Stimulated activated CD8-positive, alpha-beta memory T cell treated with anti-CD3 and anti-CD28 coated beads, Interleukin-2, amount 100 ng/mL, for 1 hour (primary cell): ENCODE measurements at regions not wholly inside any gene's neighbourhood (a gene's known extent, or its start where the extent isn't known, plus 50 kb on each side); places are given as distances from the start of the nearest gene placed in this dataset.

Source experiments
- DNase-seq, 2 donors: peaks; one replicate each; pipeline ENCODE4 v3.0.0-alpha.2; 2020; ENCODE audit warnings: low read depth in 2 of 2

DNA sequence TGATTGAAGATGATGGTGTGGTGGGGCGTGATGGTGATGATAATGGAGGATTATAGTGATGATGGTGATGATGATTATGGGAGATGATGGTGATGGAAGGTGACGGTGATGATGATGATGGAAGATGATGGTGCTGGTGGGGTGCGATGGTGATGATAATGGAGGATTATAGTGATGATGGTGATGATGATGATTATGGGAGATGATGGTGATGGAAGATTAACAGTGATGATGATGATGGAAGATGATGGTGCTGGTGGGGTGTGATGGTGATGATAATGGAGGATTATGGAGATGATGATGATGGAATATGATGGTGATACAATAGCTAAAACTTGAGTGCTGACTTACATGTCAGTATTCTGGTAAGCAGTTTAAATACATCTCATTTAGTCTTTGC is 391.0 kb upstream of the EEF2KMT start:
- no peak for DNase-seq

DNA sequence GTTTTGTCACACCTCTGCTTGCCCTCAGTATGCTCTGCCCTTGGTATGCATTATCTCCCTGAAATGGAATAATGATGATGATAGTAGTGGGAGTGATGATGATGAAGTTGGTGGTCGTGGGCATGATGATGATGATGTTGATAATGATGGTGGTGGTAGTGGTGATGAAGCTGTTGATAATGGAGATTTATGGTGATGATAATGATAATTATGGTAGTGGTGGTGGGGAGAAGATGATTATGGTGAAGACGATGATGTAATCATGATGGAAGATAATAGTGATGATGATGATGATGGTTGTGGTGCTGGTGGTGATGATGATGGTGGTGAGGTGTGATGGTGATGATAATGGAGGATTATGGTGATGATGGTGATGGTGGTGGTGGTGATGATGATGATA is 390.1 kb upstream of the EEF2KMT start:
- no peak for DNase-seq

DNA sequence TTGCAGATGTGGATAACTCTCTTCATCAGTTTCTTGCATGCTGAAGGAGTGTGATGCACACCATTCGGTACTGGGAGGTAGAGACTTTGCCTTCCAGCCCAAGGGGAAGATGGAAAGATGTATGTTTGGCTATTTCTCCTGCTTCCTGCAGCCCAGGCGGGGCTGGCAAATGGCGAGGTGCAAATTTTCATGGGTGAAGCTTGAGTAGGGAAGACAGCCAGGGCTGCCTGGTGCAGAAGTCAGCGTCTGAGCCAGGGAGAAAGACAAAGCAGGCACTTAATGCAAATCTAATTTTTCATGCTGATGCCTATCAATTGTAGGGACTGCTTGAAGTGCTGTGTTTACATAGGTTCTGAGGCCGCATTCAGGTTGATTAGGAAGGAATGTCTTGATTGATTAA is 384.7 kb upstream of the EEF2KMT start:
- DNase-seq, result no peak

GRCh38 chr16:5480431-5481195 is 383.0 kb upstream of the EEF2KMT start:
- DNase-seq, result no peak

DNA sequence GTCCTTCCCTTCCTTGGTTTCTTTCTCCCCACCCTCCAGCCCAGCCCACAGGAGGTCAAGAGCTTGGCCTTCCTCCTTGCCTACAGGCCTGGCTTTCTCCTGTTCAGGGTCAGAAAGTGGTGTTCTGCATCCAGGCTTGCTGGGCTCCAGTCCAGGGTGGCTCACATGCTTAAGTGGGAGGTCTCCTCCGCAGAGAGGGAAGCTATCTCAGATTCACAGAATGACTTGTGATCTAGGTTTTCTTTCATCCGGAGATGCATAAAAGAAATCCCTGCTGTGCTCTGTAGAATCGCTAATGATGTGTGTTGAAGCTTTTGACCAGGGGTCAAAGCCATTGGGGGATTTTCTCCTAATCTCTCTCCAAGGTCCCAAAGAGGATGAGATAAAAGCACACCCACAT is 382.3 kb upstream of the EEF2KMT start:
- no peak for DNase-seq

DNA sequence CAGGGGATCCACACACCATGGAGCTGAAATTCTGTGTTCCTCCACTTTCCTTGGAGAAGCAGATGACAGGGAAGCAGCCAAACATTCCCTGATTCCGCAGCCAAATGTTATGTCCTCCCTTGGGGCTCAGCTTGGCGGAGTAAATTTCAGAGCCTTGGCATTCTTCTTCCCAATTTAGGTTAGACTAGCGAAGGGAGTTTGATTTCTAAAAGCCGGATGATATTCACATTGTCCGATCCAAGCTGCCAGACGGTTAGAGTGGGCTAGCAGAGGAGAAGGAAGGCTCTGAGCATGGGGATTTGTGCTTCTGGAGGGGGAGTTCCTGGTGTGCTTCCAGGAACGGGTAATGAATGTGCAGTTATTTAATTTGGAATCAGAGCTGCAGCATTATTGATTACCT is 380.4 kb upstream of the EEF2KMT start:
- DNase-seq, result no peak

GRCh38 chr16:5477251-5477650 is 379.7 kb upstream of the EEF2KMT start:
- no peak for DNase-seq

DNA sequence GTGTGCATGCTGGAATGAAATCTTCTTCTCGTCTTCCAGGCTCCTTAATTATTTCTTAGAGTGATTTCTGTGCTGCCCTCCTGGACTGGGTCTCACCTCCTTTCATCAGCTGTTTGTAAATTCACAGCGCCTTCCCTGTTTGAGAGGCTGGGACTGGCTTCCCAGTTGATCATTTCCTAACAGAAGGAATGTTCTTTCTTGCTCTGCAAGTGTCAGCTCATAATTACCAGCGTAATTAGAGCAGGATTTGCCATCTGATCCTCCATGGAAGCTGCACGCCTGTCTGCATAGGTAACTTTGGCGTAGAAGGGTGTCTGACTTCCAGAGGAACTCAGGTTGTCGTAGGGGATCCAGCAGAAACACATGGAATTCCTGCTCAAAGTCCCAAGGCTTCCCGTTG is 375.0 kb upstream of the EEF2KMT start:
- no peak for DNase-seq

GRCh38 chr16:5468488-5468887 is 370.9 kb upstream of the EEF2KMT start:
- DNase-seq, result no peak

DNA sequence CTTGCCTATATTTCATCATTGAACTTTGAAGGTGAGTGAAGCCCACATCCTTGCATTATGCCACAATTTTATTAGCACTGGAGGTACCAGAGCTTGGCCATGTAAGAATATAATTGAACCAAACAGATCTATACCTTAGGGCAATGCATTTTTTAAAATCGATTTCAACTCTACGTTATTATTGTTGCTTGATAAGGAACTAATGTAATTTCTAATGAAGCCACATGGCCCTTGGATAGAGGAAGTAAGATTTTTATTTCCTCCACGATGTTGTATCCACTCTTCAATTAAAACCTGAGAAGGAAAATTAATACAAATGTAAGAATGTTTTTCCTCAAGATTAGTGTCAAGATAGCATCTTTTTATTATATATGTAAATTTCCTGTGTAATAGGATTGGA is 370.0 kb upstream of the EEF2KMT start:
- DNase-seq, result no peak

- no peak for DNase-seq
Observed at GRCh38 chr16:5466551-5466950, 369.0 kb upstream of the EEF2KMT start.

DNA sequence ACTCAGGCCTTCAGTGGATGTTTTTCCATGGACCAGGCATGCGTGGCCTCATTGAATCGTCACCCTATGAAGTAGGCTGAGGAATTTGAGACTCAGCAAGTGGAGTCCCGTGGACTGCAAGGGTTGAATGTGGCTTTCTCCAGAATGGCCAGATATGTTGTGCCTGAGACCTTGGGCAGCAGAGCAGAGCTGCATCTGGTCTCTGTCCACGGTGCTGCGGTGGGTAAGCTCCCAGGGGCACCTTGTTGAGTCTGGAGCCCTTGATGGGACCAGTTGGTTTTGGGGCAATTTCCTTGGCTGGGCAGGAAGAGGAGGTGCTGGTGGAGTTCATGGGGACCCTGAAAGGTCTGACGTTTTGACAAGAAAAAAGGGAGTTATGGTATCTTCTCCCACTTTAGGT is 368.1 kb upstream of the EEF2KMT start:
- no peak for DNase-seq

- DNase-seq, result no peak
Observed at GRCh38 chr16:5463820-5464219, 366.2 kb upstream of the EEF2KMT start.

DNA sequence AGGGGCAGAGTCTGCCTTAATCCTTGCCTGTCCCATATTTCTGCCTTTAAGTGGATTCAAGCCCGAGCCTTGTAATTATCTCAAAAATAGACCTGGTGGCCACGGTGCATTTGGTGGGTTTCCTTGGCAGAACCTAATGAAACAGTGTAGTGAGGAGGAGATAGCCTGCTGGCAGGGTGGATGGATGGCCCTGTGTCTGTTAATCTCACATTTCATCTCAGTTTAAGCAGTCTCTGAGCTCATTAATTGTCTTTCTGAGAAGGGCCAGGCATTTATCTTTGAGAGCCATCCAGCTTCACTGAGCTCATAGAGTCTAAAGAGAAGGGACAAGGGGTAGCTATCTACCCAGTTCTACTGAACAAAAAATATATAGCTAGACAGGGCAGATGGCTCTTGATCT is 364.0 kb upstream of the EEF2KMT start:
- no peak for DNase-seq

DNA sequence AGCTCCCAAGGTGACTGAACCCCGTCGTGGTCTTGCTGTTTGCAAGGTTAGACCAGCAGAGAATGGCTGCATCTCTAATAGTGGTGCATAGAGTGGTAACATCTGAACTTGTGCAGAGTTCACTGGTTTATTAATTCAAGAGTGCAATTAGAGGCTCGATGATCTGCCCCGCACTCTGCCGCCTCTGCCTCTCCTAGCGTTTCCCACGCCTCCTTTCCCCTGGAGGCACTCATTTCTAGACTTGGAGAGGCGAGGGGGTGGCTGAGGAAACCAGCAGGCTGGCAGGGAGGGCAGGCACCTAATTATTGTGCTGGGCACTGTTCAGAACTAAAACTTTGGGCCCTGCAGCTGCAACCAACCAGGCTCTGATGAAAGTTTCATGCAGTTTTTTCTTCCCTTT is 363.5 kb upstream of the EEF2KMT start:
- no peak for DNase-seq

DNA sequence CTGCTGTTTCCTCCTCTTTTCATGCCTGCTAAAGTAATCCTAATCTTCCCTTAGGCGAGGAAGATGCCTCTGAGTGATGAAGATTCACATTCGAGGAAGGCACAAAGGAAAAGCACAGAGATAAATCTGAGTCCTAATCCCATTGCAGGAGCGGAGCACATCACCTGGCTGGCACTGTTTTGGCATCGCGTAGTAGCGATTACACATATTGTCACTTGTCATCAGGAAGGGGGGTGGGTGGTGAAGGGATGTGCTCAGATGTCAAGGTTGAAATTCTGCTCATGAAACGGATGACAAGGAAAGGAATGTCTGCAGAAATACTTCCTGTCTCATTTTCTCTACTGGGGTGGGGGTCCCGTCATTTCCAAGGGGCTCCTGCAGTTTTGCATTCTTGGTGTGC is 363.1 kb upstream of the EEF2KMT start:
- no peak for DNase-seq

DNA sequence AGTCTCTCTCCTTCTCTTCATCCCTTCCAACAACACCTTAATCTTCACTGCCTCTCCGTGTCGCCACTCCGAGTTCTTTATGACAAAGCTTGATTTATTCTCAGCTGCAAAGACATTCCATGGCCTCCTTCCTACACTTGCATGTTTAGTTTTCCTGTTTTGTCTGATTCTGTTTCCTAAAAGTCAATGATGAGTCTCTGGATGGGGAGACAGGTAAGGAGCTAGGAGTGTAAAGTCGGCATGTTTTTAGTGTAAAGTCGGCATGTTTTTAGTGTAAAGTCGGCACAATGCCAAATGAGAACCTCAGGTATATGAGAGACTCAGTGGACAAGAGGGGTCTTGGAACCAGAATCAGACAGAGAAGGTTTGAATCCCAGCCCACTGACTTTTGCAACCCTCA is 362.3 kb upstream of the EEF2KMT start:
- DNase-seq, result no peak

DNA sequence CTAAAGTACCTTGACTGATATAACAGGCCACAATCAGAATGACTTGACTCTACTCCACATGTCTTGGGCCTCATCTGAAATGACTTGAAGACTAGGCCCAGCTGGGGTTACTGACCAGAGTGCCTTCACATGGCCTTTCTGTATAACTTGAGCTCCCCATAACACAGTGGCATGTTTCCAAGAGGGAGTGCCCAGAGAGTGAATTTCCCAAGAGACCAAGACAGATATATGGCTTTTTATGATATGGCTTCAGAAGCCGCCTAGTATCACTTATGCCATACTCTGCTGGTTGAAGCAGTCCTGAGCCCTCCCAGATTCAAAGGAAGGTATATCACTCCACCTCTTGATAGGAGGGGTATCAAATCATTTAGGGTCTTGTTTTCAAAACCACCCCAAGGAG is 357.5 kb upstream of the EEF2KMT start:
- DNase-seq, result no peak

GRCh38 chr16:5454349-5454748 is 356.8 kb upstream of the EEF2KMT start:
- DNase-seq, result no peak

- no peak for DNase-seq
Observed at GRCh38 chr16:5451641-5452040, 354.0 kb upstream of the EEF2KMT start.

DNA sequence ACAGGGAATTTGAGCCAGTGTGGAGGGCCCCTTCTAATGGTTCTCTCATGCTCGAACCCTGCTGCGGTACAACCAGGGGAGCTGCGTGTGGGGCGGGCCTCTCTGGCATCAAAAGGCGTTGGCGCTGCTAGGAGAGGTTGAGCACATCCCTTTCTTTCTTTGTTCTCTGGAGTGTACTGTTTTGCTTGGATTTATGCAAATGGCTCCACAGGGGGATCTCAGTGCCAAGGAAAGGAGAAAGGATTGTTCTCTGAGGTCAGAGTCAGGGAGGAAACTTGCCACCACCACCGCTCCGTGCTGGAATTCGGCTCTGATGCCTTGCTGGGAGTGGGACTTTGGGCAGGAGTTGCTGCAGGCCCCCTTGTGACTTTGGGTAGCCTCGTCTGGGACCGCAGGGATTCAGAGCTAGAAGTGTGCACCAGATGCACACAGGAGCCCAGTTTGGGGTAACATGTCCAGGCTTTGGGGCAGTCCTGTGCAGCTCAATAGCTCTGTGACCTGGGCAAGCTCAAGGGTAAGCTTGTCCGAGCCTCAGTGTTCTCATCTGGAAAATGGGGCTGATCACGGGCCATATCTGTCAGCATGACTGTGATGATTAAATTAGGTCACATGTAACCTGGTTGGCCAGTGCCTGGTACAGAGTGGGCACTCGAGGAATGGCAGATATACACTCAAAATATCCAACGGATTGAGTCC is 353.0 kb upstream of the EEF2KMT start:
- DNase-seq, result no peak

DNA sequence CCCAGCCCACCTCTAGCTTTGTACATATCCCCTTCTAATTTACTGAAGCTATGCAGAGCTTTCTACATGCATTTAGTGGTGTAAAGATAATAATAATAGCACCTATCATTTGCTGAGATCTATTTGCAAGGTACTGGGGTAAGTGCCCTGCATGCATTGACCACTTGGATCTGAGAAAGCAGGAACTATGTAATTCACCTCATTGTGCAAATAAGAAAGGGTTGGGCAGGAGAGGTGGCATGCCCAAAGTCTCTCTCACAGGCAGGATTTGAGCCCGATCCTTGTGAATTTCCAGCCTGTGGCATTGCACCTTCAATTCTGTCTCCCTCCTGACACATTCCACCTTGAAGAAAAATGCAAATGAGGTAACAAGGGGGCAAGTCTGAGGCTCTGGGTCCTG is 352.3 kb upstream of the EEF2KMT start:
- no peak for DNase-seq

GRCh38 chr16:5448798-5449197 is 351.2 kb upstream of the EEF2KMT start:
- DNase-seq, result no peak

DNA sequence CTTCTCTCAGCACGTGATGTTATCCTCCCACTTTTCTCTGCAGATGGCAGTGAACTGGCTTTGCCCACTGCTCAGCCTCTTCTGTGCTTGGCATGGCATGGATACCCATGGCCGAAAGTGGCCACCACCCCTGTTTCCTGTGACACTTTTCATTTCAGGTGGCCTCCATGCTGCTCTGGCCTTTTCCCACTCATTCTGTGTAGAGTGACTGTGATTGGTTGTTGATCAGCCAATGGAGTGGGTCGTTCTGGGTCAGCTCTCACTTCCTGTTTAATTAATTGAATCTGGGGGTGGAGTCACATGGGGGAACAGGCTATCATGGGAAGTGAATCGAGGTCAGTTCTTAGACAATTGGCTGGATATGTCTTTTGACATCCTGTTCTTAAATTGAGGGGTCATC is 350.1 kb upstream of the EEF2KMT start:
- no peak for DNase-seq
